ENCODE measurements at regions not wholly inside any gene's neighbourhood (a gene's known extent, or its start where the extent isn't known, plus 50 kb on each side); places are given as distances from the start of the nearest gene placed in this dataset.
A peak's percentile ranks its signal among the peaks of the same experiment; 100 is the strongest.

GRCh38 chr14:58752771-58753201, 115.0 kb downstream of the DACT1 start:
- peaks cover 22% of the 10 kb centered on the region for H3K4me1 ChIP-seq (ENCODE audit: control insufficient read depth, insufficient read depth, low read length)
- H3K9me3 ChIP-seq (ENCODE audit: control insufficient read depth, insufficient read depth, low read depth, low read length), result no peaks in the 10 kb centered on the region
- no peak overlapping the region for H3K9ac ChIP-seq (ENCODE audit: low read length)
- H3K36me3 ChIP-seq (ENCODE audit: control insufficient read depth, insufficient read depth, low read length), result no peaks in the 10 kb centered on the region
- no peaks in the 10 kb centered on the region for H3K27me3 ChIP-seq (ENCODE audit: control insufficient read depth, insufficient read depth, low read length)
- no peak overlapping the region for H3K4me3 ChIP-seq (ENCODE audit: low read depth, low read length)
- H3K27ac ChIP-seq (ENCODE audit: low read depth, low read length), result no peak overlapping the region

- no peaks in the 10 kb centered on the region for H3K27me3 ChIP-seq (ENCODE audit: control insufficient read depth, insufficient read depth, low read length)
- H3K27ac ChIP-seq (ENCODE audit: low read depth, low read length), result no peak overlapping the region
- H3K4me1 ChIP-seq (ENCODE audit: control insufficient read depth, insufficient read depth, low read length), result peaks cover 22% of the 10 kb centered on the region
- H3K4me3 ChIP-seq (ENCODE audit: low read depth, low read length), result no peak overlapping the region
- no peak overlapping the region for H3K9ac ChIP-seq (ENCODE audit: low read length)
- no peaks in the 10 kb centered on the region for H3K9me3 ChIP-seq (ENCODE audit: control insufficient read depth, insufficient read depth, low read depth, low read length)
- H3K36me3 ChIP-seq (ENCODE audit: control insufficient read depth, insufficient read depth, low read length), result no peaks in the 10 kb centered on the region
These were observed 117.5 kb downstream of the DACT1 start for GRCh38 chr14:58755031-58755925.

GRCh38 chr14:58760121-58760520, 122.4 kb downstream of the DACT1 start:
- H3K4me3 ChIP-seq (ENCODE audit: low read depth, low read length), result no peak overlapping the region
- H3K27me3 ChIP-seq (ENCODE audit: control insufficient read depth, insufficient read depth, low read length), result no peaks in the 10 kb centered on the region
- no peak overlapping the region for H3K9ac ChIP-seq (ENCODE audit: low read length)
- H3K27ac ChIP-seq (ENCODE audit: low read depth, low read length), result no peak overlapping the region
- peaks cover 21% of the 10 kb centered on the region for H3K4me1 ChIP-seq (ENCODE audit: control insufficient read depth, insufficient read depth, low read length)
- no peaks in the 10 kb centered on the region for H3K36me3 ChIP-seq (ENCODE audit: control insufficient read depth, insufficient read depth, low read length)
- no peaks in the 10 kb centered on the region for H3K9me3 ChIP-seq (ENCODE audit: control insufficient read depth, insufficient read depth, low read depth, low read length)

- Histone ChIP-seq H3K27me3 (ENCODE audit: control insufficient read depth, insufficient read depth, low read length) (peaks cover 9% of the 10 kb centered on the region), H3K27ac (ENCODE audit: low read depth, low read length) (no peak overlapping the region), H3K9ac (ENCODE audit: low read length) (no peak overlapping the region), H3K36me3 (ENCODE audit: control insufficient read depth, insufficient read depth, low read length) (no peaks in the 10 kb centered on the region), H3K4me1 (ENCODE audit: control insufficient read depth, insufficient read depth, low read length) (peaks cover 9% of the 10 kb centered on the region; the same call in 1 of the 2 replicates), H3K9me3 (ENCODE audit: control insufficient read depth, insufficient read depth, low read depth, low read length) (no peaks in the 10 kb centered on the region), H3K4me3 (ENCODE audit: low read depth, low read length) (no peak overlapping the region)
These were observed 124.9 kb downstream of the DACT1 start for GRCh38 chr14:58762629-58763028.

- Histone ChIP-seq H3K27ac (ENCODE audit: low read depth, low read length) (no peak overlapping the region), H3K27me3 (ENCODE audit: control insufficient read depth, insufficient read depth, low read length) (peaks cover 10% of the 10 kb centered on the region), H3K9ac (ENCODE audit: low read length) (no peak overlapping the region), H3K4me3 (ENCODE audit: low read depth, low read length) (no peak overlapping the region), H3K9me3 (ENCODE audit: control insufficient read depth, insufficient read depth, low read depth, low read length) (no peaks in the 10 kb centered on the region), H3K4me1 (ENCODE audit: control insufficient read depth, insufficient read depth, low read length) (peaks cover 9% of the 10 kb centered on the region; the same call in 1 of the 2 replicates), H3K36me3 (ENCODE audit: control insufficient read depth, insufficient read depth, low read length) (no peaks in the 10 kb centered on the region)
These were observed 125.4 kb downstream of the DACT1 start for GRCh38 chr14:58763210-58763609.

GRCh38 chr14:58765418-58765831, 127.7 kb downstream of the DACT1 start:
- no peak overlapping the region for H3K27ac ChIP-seq (ENCODE audit: low read depth, low read length)
- no peaks in the 10 kb centered on the region for H3K36me3 ChIP-seq (ENCODE audit: control insufficient read depth, insufficient read depth, low read length)
- peak overlapping the region; percentile 34 for H3K9ac ChIP-seq (ENCODE audit: low read length)

GRCh38 chr14:58765843-58766242, 128.1 kb downstream of the DACT1 start:
- Histone ChIP-seq H3K27me3 (ENCODE audit: control insufficient read depth, insufficient read depth, low read length) (peaks cover 10% of the 10 kb centered on the region), H3K4me1 (ENCODE audit: control insufficient read depth, insufficient read depth, low read length) (peaks cover 32% of the 10 kb centered on the region), H3K36me3 (ENCODE audit: control insufficient read depth, insufficient read depth, low read length) (no peaks in the 10 kb centered on the region), H3K9me3 (ENCODE audit: control insufficient read depth, insufficient read depth, low read depth, low read length) (no peaks in the 10 kb centered on the region), H3K4me3 (ENCODE audit: low read depth, low read length) (no peak overlapping the region), H3K27ac (ENCODE audit: low read depth, low read length) (no peak overlapping the region), H3K9ac (ENCODE audit: low read length) (no peak overlapping the region)

More at GRCh38 chr14:58765418-58765831, 127.7 kb downstream of the DACT1 start:
- Histone ChIP-seq H3K4me3 (ENCODE audit: low read depth, low read length) (no peak overlapping the region), H3K27me3 (ENCODE audit: control insufficient read depth, insufficient read depth, low read length) (peaks cover 10% of the 10 kb centered on the region), H3K9me3 (ENCODE audit: control insufficient read depth, insufficient read depth, low read depth, low read length) (no peaks in the 10 kb centered on the region), H3K4me1 (ENCODE audit: control insufficient read depth, insufficient read depth, low read length) (peaks cover 28% of the 10 kb centered on the region)

- H3K36me3 ChIP-seq (ENCODE audit: control insufficient read depth, insufficient read depth, low read length), result no peaks in the 10 kb centered on the region
- peak overlapping the region; percentile 18 for H3K9ac ChIP-seq (ENCODE audit: low read length)
- peaks cover 63% of the 10 kb centered on the region for H3K4me1 ChIP-seq (ENCODE audit: control insufficient read depth, insufficient read depth, low read length)
- peak overlapping the region; percentile 51; the same call in 1 of the 2 replicates for H3K27ac ChIP-seq (ENCODE audit: low read depth, low read length)
- H3K9me3 ChIP-seq (ENCODE audit: control insufficient read depth, insufficient read depth, low read depth, low read length), result no peaks in the 10 kb centered on the region
- no peak overlapping the region for H3K4me3 ChIP-seq (ENCODE audit: low read depth, low read length)
- H3K27me3 ChIP-seq (ENCODE audit: control insufficient read depth, insufficient read depth, low read length), result peaks cover 10% of the 10 kb centered on the region
These were observed 131.4 kb downstream of the DACT1 start for GRCh38 chr14:58769011-58769643.

GRCh38 chr14:58769771-58770170, 132.0 kb downstream of the DACT1 start:
- Histone ChIP-seq H3K9me3 (ENCODE audit: control insufficient read depth, insufficient read depth, low read depth, low read length) (no peaks in the 10 kb centered on the region), H3K4me1 (ENCODE audit: control insufficient read depth, insufficient read depth, low read length) (peaks cover 66% of the 10 kb centered on the region), H3K4me3 (ENCODE audit: low read depth, low read length) (no peak overlapping the region), H3K36me3 (ENCODE audit: control insufficient read depth, insufficient read depth, low read length) (no peaks in the 10 kb centered on the region), H3K27ac (ENCODE audit: low read depth, low read length) (peak overlapping the region; percentile 51; the same call in 1 of the 2 replicates), H3K27me3 (ENCODE audit: control insufficient read depth, insufficient read depth, low read length) (peaks cover 10% of the 10 kb centered on the region), H3K9ac (ENCODE audit: low read length) (no peak overlapping the region)

GRCh38 chr14:58770491-58770982, 132.8 kb downstream of the DACT1 start:
- H3K27ac ChIP-seq (ENCODE audit: low read depth, low read length), result peak overlapping the region; percentile 59; the same call in 1 of the 2 replicates
- peaks cover 6% of the 10 kb centered on the region; the same call in 1 of the 2 replicates for H3K9me3 ChIP-seq (ENCODE audit: control insufficient read depth, insufficient read depth, low read depth, low read length)
- H3K9ac ChIP-seq (ENCODE audit: low read length), result no peak overlapping the region
- H3K36me3 ChIP-seq (ENCODE audit: control insufficient read depth, insufficient read depth, low read length), result no peaks in the 10 kb centered on the region
- H3K4me3 ChIP-seq (ENCODE audit: low read depth, low read length), result no peak overlapping the region
- H3K4me1 ChIP-seq (ENCODE audit: control insufficient read depth, insufficient read depth, low read length), result peaks cover 63% of the 10 kb centered on the region
- peaks cover 10% of the 10 kb centered on the region for H3K27me3 ChIP-seq (ENCODE audit: control insufficient read depth, insufficient read depth, low read length)

- Histone ChIP-seq H3K9me3 (ENCODE audit: control insufficient read depth, insufficient read depth, low read depth, low read length) (peaks cover 6% of the 10 kb centered on the region; the same call in 1 of the 2 replicates), H3K36me3 (ENCODE audit: control insufficient read depth, insufficient read depth, low read length) (no peaks in the 10 kb centered on the region), H3K9ac (ENCODE audit: low read length) (no peak overlapping the region), H3K27ac (ENCODE audit: low read depth, low read length) (peak overlapping the region; percentile 59; the same call in 1 of the 2 replicates), H3K27me3 (ENCODE audit: control insufficient read depth, insufficient read depth, low read length) (peaks cover 10% of the 10 kb centered on the region), H3K4me3 (ENCODE audit: low read depth, low read length) (no peak overlapping the region), H3K4me1 (ENCODE audit: control insufficient read depth, insufficient read depth, low read length) (peaks cover 58% of the 10 kb centered on the region)
These were observed 133.3 kb downstream of the DACT1 start for GRCh38 chr14:58771016-58771415.
